A172 (cell line): ENCODE measurements at regions not wholly inside any gene's neighbourhood (a gene's known extent, or its start where the extent isn't known, plus 50 kb on each side); places are given as distances from the start of the nearest gene placed in this dataset.

Source experiments
- DNase-seq: peaks from one replicate; pipeline ENCODE4 v3.0.0-alpha.2; 2015; ENCODE audit warnings: low spot score

DNA sequence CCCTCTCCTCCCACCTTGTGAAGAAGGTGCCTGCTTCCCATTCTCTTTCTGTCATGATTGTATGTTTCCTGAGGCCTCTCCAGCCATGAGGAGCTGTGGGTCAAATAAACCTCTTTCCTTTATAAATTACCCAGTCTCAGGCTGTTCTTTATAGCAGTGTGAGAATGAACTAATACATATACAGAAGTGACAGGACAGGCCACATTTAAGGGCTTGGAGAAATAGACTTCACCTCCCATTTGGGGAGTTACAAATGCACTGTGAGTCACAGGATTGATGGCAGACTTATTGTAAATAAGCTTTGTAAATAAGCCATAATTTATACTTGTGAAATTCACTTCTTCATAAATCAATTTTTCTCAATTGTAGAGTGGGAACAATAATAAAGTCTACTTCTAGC, 543.3 kb downstream of the LRRIQ3 start:
- no peak for DNase-seq

DNA sequence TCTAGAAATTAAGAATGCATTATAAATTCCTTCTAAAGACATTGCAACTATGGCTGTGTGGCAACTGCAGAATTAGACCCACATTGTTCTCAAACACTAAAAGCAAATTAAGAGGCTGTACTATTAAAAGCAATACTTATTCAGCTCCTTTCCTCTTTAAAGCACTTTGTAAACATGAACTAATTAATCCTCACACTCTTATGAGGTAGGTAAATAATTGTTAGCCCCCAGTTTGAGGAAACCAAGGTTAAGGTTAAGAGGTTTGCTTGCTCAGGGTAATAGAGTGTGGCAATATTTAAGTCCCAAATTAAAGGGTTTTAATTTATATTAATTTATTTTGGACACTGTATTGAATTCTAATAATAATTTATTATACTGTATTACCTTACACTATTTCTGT, 553.8 kb downstream of the LRRIQ3 start:
- no peak for DNase-seq

DNA sequence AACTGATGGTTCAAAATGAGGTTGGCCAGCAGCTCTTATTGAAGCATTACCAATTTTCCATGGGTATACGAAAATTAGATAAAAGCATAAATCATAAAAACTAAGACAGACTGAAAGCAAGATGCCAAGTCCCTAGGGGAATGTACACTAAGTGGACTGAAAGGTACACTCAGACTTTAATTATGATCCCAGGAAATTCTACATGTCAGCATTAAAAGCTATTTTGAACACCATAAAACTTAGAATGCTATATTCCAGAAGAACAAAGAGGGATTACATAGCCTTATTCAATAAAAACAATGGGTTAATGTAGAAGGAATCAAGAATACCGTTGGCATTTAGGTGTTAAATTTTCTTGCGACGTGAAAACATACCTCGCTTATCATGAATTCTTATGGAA, 558.5 kb downstream of the LRRIQ3 start:
- no peak for DNase-seq

DNA sequence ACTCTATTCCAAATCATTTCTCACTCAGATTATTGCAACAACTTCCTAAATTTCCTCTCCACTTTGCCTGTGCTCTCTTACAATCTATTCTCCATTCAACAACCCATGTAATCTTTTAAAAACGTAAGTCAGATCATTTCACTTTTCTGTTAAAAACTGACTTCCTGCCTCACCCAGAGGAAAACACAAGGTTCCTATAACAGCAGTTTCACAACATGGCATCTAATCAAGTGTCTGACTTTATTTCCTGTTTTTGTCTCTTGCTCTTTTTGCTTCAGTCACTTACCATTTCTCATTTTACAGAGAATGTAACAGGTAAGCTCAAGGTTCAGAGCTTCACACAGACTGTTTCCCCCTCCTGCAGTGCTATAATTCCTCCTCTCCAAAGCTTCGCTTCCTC, 560.7 kb downstream of the LRRIQ3 start:
- DNase-seq: no peak

DNA sequence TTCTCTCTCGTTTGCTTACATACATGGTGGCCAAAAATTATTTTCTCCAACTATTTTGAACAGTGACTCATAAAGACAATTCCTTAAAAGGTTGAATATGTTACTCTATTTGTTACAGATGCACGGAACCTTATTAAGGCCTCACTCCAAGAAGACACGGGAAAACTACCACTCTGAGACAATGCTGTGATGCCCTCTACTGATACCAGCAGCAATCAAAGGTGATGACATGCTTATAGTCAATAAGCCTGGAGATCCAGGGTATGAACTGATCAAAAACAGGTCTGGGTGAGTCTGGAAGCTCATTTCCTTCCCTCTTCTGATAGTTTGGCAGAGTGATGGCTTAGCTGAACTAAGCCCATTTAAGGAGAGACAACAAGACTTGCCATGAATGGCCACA, 563.0 kb downstream of the LRRIQ3 start:
- no peak for DNase-seq

DNA sequence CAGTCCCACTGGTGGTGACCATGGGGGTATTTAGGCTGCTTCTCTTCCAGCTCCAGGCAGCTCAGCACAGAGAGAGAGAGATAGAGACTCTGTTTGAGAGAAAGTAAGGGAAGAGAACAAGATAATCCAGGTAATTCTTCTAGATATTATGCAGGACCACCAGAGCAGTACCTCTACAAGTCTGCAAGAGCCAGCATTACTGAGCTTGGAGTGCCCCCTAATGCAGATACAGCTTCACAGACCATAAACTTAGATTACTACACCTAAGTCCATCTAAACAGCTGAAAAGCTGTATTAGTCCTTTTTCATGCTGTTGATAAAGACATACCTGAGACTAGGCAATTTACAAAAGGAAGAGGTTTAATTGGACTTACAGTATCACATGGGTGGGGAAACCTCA, 570.3 kb downstream of the LRRIQ3 start:
- DNase-seq: no peak

DNA sequence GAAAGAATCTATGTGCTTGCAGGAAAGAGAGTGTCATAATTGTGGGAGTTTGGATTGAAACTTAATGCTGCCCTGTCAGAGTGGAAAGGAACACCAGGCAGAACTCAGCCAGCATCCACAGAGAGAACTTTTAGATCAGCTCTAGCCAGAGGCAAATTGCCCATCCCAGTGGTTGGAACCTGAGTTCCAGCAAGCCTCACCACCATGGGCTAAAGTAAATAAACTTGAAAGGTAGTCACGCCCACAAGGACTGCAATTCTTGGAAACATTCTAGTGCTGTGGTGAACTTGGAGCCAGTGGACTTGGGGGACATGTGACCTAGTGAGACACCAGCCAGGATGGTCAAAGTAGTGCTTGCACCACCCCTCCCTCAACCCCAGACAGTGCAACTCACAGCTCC, 571.6 kb downstream of the LRRIQ3 start:
- no peak for DNase-seq

DNA sequence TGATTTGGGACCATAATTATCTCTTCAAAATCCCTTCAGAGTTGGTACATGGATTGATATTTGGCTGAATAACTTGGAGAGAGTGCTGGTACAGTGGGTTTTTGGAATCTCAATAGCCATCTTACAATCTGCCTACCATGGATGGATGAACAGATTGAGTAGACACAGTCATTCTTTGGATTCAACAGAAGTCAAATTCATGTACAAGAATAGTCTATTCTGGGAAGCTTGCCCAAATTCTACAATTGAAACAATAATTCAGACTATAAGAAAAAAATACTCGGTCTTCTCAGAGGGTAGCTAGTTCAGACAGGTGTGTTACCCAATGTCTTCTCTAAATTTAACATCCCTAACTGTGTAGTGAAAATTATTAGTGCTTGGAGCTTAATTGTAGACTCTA, 574.0 kb downstream of the LRRIQ3 start:
- DNase-seq: no peak

DNA sequence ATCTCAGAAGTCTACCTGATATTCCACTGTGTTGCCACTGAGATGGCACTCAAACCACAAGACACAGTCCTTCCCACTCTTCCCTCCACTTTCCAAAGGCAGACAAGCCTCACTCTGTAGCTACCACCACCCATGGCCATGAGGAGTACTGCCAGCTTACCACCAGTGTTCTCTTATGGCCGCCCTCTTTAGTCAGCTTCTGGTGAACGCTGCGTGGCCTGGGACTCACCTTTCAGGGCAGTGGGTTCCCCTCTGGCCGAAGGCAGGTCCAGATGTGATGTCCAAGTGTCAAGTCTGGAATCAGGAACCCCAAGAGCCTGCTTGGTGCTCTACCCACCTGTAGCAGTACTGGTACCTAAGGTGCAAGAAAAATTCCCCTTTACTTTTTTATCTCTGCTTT, 580.8 kb downstream of the LRRIQ3 start:
- no peak for DNase-seq

DNA sequence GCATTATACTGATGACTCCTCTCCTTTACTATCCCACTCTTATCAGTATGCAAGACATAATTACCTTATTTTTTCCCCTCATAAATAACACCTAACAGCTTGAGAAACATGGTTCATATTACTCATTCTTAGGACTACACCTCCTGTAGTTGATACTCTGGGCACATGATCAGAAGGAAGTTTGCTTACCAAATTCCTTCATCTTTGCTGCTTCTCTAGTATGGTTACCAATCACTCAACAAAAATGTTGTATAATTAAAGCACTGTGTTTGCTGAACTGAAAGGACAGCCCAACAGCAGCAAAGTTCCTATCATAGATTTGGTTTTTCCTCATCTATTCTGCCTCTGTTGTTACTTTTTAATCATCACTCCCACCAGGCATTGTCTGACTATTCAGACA, 586.3 kb downstream of the LRRIQ3 start:
- no peak for DNase-seq

DNA sequence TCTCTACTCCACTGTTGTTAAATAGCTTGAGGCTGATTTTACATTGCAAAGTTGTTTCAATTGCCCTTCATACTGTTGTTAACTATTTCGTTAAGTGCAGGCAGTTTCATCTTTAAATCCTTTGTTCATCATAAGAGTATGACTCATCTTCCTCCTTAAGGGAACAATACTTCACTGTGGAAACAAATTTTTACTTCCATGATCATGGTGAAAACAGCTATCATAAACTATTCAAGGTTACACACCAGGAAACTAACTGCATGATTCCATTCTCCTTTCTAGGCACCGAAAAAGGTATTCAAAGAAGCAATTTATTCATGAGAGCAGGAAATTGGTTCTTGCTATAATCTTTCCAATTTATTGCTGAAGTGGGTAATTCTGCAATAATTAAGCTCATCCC, 593.2 kb downstream of the LRRIQ3 start:
- peak; percentile 13 for DNase-seq

DNA sequence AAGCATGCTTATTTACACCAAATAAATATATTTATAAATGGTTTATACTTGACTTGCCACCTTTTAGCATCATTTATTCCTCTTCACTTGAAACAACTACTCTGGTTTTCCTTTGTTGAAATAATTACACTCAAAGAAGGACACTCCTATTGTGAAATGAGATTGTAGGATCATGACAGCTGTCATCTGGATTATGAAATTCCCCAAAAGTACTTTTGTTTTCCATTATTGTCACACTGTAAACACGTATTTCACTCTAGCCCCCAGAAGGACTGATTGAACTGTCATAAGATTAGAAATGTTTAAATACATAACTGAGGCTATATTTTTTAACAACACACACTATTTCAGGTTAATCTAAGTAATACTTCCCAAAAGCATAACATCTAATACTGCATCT, 593.8 kb downstream of the LRRIQ3 start:
- DNase-seq: no peak

DNA sequence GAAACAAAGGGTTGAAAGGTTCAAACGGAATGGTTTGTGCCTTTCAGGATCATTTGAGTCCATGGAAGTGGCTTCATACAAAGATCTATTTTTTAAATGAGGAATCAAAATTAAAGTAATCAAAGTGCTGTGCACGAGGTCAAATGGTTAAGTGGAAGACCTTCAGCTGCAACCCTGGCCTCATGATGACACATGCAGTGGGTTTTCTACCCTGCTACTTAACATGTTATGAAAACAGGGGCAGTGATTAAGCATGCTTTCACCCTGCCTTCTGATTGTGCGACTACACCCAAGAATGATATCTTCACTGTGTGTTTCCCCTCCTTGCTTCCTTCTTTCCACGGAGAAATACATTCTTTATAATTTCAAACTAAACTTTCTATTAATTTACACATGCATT, 604.2 kb downstream of the LRRIQ3 start:
- DNase-seq: no peak

DNA sequence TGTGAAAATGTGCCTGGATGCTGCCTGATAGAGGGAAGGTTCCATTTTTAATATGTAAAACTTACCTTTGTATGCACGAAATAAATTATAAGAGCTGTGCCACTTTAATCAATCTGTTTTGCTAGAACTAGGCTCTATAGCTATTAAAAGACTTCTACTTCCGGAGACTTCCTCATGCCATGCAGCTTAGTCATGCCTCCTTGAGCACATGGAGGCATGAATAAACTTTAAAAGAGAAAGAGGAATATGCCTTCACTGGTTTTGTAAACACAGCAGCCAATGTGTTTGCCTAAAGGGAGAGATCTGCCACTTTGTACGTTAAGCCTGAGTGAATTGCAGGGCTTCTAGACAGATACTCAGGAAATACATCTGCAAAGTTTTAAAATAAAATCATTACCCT, 604.6 kb downstream of the LRRIQ3 start:
- peak; percentile 61 for DNase-seq

DNA sequence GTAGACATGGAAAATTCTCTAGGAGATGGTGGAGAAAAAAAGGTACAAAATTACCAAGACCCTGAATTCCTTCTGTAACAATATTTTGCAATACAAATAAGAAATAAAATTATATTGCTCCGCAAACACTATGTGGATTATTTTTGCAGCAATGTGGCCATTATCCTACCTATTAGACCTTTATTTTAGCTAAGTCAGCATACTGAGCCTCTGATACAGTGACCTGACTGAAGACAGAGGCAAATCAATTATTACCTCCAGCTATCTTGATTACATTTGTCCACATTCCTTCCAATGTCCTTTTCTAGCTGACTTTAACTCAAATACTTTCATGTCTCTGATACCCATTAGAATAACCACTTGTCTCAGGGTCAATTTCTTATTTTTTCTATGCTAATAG, 610.9 kb downstream of the LRRIQ3 start:
- DNase-seq: no peak

DNA sequence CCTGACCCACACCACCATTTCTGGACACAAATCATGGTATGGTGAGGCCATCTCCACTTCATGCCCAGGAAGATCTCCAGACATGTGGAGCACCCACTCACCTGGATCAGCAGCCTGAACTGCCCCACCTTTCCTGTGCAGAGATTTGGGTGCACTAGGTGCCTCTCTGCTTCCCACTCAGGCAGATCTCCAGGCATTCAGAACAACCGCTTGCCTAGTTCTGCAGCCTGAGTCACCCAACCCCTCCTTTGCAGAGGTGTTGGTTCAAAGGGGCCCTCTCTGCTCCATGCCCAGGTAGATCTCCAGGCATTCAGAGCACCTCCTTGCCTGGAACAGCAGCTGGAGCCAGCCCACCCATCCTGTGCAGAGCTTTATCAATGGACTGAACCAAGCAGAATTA, 620.8 kb downstream of the LRRIQ3 start:
- DNase-seq: no peak

DNA sequence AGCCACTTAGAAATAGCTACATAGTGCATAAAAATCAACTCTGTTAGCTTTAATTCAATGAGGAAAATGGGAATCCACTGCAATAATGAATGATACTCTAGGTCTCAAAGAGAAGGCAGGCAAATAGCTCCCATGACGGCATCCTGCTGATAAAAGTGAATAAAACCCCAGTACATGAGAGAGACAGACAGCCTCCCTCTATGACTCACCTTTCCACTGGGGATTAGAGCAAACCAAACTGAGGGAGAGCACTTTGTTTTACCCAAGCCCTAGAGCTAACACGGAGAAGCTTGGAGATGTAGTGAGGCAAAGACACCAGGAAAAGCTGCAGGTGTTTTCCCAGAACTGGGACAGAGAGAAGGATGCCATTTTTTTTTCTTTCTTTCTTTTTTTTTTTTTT, 621.9 kb downstream of the LRRIQ3 start:
- DNase-seq: peak; percentile 29

DNA sequence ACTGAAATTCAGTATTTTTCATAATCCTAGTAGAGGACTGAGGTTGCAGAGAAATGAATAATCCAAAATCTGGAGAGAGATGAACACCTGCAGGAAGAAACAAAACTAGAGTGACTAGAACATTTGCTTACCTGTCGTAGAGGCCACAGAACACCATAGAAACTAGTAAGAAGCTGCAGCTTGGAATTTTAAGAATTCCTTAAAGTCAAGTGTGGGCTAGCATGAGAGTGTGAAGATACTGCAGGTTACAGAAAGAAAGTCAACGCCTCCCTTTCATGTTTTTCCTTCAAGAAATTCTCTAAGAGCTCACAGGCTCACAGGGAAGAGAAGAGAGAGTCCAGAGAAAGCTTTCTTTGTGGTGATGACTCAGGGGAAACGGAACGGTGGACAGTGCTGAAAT, 633.7 kb downstream of the LRRIQ3 start:
- DNase-seq: no peak

DNA sequence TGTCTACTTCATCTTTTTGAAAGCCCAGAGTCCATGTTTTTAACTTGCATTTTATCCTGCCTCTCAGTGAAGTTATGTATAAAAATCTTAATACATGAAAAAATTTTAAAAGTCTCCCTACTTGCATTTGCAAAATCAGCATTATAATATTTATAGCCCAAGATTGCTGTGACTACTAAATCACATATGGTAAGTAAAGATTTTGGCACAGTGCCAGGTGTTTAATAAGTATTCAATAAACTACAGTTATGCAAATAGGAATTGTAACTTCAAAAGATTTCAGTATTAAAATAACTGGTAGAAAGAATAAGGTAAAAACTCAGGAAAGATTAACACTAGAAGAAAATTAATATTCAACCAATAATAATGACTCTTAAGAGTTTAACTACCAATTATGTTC, 641.7 kb downstream of the LRRIQ3 start:
- DNase-seq: no peak

DNA sequence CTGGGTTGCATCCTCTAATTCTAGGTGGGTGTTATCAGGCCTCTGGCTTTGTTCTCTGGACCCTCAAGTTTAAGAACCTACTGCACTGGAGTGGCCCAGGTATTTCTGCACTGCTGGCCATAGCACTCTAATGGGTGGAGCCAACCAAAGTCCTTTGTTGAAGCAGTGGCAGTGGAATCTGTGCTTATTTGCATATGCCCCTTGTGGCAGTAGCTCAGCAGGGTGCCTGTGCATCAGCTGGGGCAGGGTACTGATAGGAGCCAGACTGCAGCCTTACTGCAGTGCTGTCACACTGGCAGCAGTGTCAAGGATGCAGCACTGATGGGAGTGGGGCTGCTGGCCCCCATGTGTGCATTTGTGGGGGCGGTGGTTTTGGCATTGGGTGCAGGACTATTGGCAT, 660.6 kb downstream of the LRRIQ3 start:
- DNase-seq: no peak

DNA sequence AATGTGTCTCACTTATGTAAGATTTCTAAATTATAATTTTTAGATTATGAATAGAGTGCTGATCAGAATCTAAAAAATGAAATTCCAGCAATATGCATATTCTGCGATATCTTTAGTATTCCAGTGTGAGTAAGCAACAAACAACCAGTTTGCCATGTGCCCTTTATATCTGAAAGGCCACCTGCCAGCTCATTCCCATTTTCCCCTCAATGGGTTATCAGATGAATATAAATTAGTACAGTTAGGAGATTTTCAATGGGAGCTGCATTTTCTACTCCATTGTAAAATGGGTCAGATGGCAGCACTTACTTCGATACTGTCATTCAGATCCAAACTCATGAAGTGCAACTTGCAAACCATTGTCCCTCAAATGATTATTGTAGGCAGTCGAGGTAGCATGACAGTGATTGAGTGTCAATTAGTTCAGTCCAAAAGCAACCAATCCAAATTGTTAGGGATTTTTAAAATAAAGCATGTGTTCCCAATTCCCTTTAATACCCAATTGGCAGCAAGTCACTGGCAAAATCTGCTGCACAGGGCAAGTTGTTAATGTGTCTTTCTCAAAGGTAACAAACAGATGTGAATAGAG, 680.3 kb downstream of the LRRIQ3 start:
- no peak for DNase-seq

DNA sequence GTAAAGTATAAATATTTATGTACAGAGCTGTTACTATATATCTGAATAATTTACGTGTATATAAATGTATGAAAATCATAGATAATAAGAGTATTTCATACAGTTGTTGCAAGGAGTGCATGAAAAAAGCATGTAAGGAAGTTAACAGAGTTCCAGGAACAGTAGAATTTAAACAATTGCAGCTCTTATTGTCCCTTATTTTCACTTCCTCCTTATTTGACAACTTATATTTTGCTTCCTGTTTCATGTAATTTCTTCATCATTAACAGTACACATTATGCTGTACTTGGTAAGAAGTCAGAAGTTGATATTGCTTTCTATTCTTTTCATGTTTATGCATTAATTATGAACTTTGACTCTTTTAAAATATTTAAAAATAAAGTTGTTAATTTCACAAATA, 681.5 kb downstream of the LRRIQ3 start:
- DNase-seq: no peak

DNA sequence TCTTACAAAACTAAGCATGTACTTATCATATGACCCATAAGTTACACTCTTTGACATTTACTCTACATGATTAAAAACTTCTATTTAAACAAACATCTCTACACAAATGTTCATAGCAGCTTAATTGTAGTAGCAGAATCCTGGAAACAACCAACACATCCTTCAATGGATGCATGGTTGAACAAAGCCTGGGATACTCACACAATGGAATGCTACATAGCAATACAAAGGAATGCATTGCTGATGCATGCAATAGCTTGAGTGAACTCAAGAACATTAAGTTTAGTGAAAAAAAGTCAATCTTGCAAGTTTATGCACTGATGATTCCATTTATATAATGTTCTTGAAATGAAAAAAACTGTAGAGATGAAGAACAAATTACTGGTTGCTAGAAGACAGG, 686.9 kb downstream of the LRRIQ3 start:
- no peak for DNase-seq

DNA sequence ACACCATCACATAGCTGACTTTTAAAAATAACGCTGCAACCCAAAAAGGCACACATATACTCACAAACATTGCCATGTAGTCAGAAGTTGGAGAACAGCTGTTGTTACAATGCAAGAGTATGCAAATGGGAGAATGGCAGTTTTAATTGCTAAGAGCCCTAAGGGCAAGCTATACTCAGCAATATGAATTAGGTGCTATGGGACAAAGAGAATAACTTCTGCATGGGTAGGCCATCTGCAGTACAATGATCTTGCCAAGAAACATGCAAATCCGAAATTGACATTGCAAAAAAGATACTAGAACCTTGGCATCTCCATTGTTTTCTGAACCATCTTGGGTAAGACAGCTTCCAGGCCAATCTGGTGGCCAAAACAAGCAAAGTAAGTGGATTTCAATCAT, 697.8 kb downstream of the LRRIQ3 start:
- no peak for DNase-seq

DNA sequence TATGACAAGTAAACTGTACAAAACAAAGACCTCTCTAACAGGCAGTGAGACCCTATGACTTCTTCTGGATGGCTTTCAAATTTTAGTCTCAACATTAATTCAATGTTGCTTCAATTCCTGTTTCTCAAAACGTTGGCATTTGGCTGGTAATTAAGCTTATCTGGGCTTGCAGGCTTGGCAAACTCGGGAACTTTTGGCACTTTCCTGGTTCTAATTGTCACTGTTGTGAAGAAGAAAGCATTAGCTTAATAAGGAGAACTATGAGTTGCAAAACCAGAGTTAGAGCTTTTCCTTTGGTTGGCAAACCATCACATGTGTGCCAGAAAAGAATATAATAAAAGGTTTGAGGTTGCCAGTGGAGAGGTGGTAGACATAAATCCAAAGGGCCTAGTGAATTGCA, 698.3 kb downstream of the LRRIQ3 start:
- no peak for DNase-seq
